CD4-positive, alpha-beta T cell (primary cell): ENCODE measurements at regions not wholly inside any gene's neighbourhood (a gene's known extent, or its start where the extent isn't known, plus 50 kb on each side); places are given as distances from the start of the nearest gene placed in this dataset.

Experiments used
- ATAC-seq: fragments of 200-7000 bp; cut with Tn5 transposase; one replicate; pipeline ENCODE4 v1.10.0; 2022; ENCODE audit warnings: mild to moderate bottlenecking; ENCODE audit not compliant: poor library complexity
- CTCF ChIA-PET: fragments of 350-600 bp; sonication (Branson Sonifier 250); formaldehyde crosslinking; loops from one replicate; lab custom pipeline; 2021; ENCODE audit warnings: antibody characterized with exemption, inconsistent platforms; lab: Charles Lee
- POLR2A ChIA-PET: fragments of 350-600 bp; sonication (Branson Sonifier 250); formaldehyde crosslinking; loops from one replicate; lab custom pipeline; 2021; ENCODE audit warnings: antibody characterized with exemption, inconsistent platforms; lab: Charles Lee
- DNase-seq, 14 experiments: peaks; one replicate each; pipeline ENCODE4 v3.0.0-alpha.2; 2013 to 2020; ENCODE audit warnings: mixed read lengths in 2 of 14
- H3K27ac ChIP-seq, 2 donors: one replicate each; pipeline versions ENCODE4 v1.5.1 to v1.7.0; 2013; ENCODE audit warnings: low read length in 2 of 2, low read depth in 1 of 2, mild to moderate bottlenecking in 1 of 2
- H3K27me3 ChIP-seq, 2 experiments: 1 replicate in 1 of 2; 2 replicates in 1 of 2; pipeline versions ENCODE4 v1.6.1 to v1.7.0; 2013; ENCODE audit warnings: low read length in 2 of 2, control low read depth in 1 of 2, mild to moderate bottlenecking in 1 of 2, moderate library complexity in 1 of 2; ENCODE audit not compliant: insufficient read depth in 2 of 2, control insufficient read depth in 1 of 2
- H3K36me3 ChIP-seq: one replicate; pipeline ENCODE4 v1.6.1; 2013; ENCODE audit warnings: low read length, control low read depth; ENCODE audit not compliant: insufficient read depth
- H3K4me1 ChIP-seq: one replicate; pipeline ENCODE4 v1.6.1; 2013; ENCODE audit warnings: low read length, control low read depth; ENCODE audit not compliant: insufficient read depth
- H3K4me3 ChIP-seq: one replicate; pipeline ENCODE4 v1.5.1; 2013; ENCODE audit warnings: mild to moderate bottlenecking, low read length, moderate library complexity
- H3K9me3 ChIP-seq, 2 experiments: 1 replicate in 1 of 2; 2 replicates in 1 of 2; pipeline versions ENCODE4 v1.6.1 to v1.7.0; 2013; ENCODE audit warnings: low read length in 2 of 2, mild to moderate bottlenecking in 2 of 2, control low read depth in 1 of 2, moderate library complexity in 1 of 2; ENCODE audit not compliant: control insufficient read depth in 1 of 2, insufficient read depth in 1 of 2
- H3K27ac Mint-ChIP-seq: one replicate; pipeline ENCODE4 v1.8.0; 2020; ENCODE audit warnings: mixed read lengths
- H3K27me3 Mint-ChIP-seq: one replicate; pipeline ENCODE4 v1.8.0; 2021; ENCODE audit warnings: mixed read lengths
- H3K36me3 Mint-ChIP-seq: one replicate; pipeline ENCODE4 v1.8.0; 2021; ENCODE audit warnings: low read depth, mixed read lengths
- H3K4me1 Mint-ChIP-seq: one replicate; pipeline ENCODE4 v1.8.0; 2021; ENCODE audit warnings: low read depth, mixed read lengths
- H3K4me3 Mint-ChIP-seq: one replicate; pipeline ENCODE4 v1.8.0; 2020; ENCODE audit warnings: mild to moderate bottlenecking, mixed read lengths
- H3K9me3 Mint-ChIP-seq: one replicate; pipeline ENCODE4 v1.8.0; 2020; ENCODE audit warnings: mixed read lengths
- intact Hi-C, 2 experiments: fragments of 100-400 bp; cut with DNase I in 1 of 2; cut with micrococcal nuclease in 1 of 2; formaldehyde crosslinking; loops; one replicate each; pipeline versions ENCODE4 v1.15.1 to v1.9.0; 2023 to 2025; cut with DNase I, micrococcal nuclease
- TF ChIP-seq, protein P1 (sequence below): fragments of 200-600 bp; IDR thresholded peaks from one replicate; pipeline ENCODE4 v1.8.0; 2022; ENCODE audit warnings: antibody characterized with exemption, mild to moderate bottlenecking

DNA sequence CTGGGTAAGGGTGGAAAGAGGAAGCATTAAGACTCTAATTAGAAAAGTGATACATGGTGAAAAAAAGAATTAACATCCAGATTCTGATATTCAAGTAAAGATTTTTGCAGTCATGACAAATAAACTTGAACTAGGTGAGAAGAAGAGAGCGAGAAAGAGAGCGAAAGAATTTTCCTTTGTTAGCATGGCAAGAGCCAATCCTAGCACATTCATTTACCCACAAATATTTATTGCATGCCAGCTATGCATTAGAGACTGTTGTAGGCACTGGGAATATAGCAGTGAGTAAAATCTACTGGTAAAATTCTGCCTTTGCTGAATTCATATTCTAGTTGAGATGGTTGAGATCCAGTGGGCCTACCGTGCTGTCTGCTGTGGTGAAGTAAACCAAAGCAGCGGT is 177.9 kb upstream of the DPH6 start:
- intact Hi-C loops = no loop called here
- Histone ChIP-seq H3K27me3 (no peaks in the 10 kb centered on the region), H3K4me1 (no peaks in the 10 kb centered on the region), H3K9me3 (peaks cover 0 to 3% of the 10 kb centered on the region in 2 experiments), H3K36me3 (no peaks in the 10 kb centered on the region), H3K4me3 (no peak overlapping the region), H3K27ac (no peak overlapping the region)
- H3K36me3 Mint-ChIP-seq = no peaks in the 10 kb centered on the region
- CTCF ChIA-PET = no interaction called here
- H3K9me3 Mint-ChIP-seq = peaks cover 4% of the 10 kb centered on the region
- POLR2A ChIA-PET = no interaction called here
- no peak overlapping the region for H3K27ac Mint-ChIP-seq
- no peak overlapping the region for H3K4me3 Mint-ChIP-seq
- ATAC-seq (no peak), DNase-seq (no peak)
- no peaks in the 10 kb centered on the region for H3K4me1 Mint-ChIP-seq
- TF ChIP-seq, protein P1, sequence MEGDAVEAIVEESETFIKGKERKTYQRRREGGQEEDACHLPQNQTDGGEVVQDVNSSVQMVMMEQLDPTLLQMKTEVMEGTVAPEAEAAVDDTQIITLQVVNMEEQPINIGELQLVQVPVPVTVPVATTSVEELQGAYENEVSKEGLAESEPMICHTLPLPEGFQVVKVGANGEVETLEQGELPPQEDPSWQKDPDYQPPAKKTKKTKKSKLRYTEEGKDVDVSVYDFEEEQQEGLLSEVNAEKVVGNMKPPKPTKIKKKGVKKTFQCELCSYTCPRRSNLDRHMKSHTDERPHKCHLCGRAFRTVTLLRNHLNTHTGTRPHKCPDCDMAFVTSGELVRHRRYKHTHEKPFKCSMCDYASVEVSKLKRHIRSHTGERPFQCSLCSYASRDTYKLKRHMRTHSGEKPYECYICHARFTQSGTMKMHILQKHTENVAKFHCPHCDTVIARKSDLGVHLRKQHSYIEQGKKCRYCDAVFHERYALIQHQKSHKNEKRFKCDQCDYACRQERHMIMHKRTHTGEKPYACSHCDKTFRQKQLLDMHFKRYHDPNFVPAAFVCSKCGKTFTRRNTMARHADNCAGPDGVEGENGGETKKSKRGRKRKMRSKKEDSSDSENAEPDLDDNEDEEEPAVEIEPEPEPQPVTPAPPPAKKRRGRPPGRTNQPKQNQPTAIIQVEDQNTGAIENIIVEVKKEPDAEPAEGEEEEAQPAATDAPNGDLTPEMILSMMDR = no peak
- peaks cover 4% of the 10 kb centered on the region for H3K27me3 Mint-ChIP-seq

DNA sequence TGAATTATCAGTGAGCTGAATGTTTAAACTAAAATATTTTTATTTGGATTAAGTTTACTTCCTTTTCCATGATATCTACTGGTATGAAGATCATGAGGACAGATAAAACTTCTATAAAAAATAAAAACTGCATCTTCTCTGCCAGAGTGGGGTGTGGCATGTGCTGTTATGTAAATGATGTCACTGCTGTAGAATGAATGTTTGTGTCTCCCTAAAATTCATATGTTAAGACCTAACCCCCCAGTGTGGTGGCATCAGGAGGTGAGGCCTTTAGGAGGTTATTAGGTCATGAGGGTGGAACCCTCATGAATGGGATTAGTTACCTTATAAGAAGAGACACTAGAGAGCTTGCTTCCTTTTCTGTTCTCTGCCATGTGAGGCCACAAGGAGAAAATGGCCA is 178.7 kb upstream of the DPH6 start:
- peaks cover 0 to 3% of the 10 kb centered on the region in 2 experiments for H3K9me3 ChIP-seq
- H3K27ac Mint-ChIP-seq = no peak overlapping the region
- no peaks in the 10 kb centered on the region for H3K36me3 ChIP-seq
- no peak overlapping the region for H3K4me3 ChIP-seq
- H3K27ac ChIP-seq = no peak overlapping the region
- TF ChIP-seq, protein P1 = no peak
- H3K36me3 Mint-ChIP-seq = no peaks in the 10 kb centered on the region
- H3K27me3 ChIP-seq = no peaks in the 10 kb centered on the region
- ChIA-PET CTCF (no interaction called here), POLR2A (no interaction called here)
- DNase-seq = no peak
- intact Hi-C loops = no loop called here
- no peak overlapping the region for H3K4me3 Mint-ChIP-seq
- H3K4me1 Mint-ChIP-seq = no peaks in the 10 kb centered on the region
- no peaks in the 10 kb centered on the region for H3K4me1 ChIP-seq
- peaks cover 2% of the 10 kb centered on the region for H3K9me3 Mint-ChIP-seq
- peaks cover 4% of the 10 kb centered on the region for H3K27me3 Mint-ChIP-seq
- ATAC-seq = no peak

DNA sequence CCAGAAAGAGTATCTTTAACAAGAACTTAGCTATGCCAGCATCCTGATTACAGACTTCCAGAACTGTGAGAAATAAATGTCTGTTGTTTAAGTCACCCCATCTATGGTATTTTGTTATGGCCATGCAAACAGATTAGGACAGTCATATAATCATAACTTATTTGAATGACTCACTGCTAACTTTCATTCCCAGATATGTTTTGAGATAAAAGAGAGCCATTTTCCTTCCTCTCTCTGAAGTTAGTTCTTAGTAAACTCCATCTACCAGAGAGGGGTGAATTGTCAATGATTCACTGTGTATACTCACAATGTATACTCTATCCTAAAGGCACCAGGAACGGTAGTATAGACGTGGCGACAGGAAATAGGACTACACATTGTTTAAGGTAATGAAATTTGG is 179.4 kb upstream of the DPH6 start:
- Mint-ChIP-seq H3K4me1 (no peaks in the 10 kb centered on the region), H3K27me3 (no peaks in the 10 kb centered on the region), H3K9me3 (peaks cover 2% of the 10 kb centered on the region), H3K36me3 (no peaks in the 10 kb centered on the region), H3K27ac (no peak overlapping the region), H3K4me3 (no peak overlapping the region)
- TF ChIP-seq, protein P1 = no peak
- DNase-seq (no peak), ATAC-seq (no peak)
- Histone ChIP-seq H3K4me3 (no peak overlapping the region), H3K9me3 (peaks cover 0 to 3% of the 10 kb centered on the region in 2 experiments), H3K36me3 (no peaks in the 10 kb centered on the region), H3K4me1 (no peaks in the 10 kb centered on the region), H3K27me3 (no peaks in the 10 kb centered on the region), H3K27ac (no peak overlapping the region)
- ChIA-PET POLR2A (no interaction called here), CTCF (no interaction called here)
- intact Hi-C loops = no loop called here
